ENCODE measurements at regions not wholly inside any gene's neighbourhood (a gene's known extent, or its start where the extent isn't known, plus 50 kb on each side); places are given as distances from the start of the nearest gene placed in this dataset.
"Not testable (repeated sequence)": the region's sequence is repeated elsewhere in the genome, so short reads cannot be mapped to it uniquely, and the experiment has no call there.

DNA sequence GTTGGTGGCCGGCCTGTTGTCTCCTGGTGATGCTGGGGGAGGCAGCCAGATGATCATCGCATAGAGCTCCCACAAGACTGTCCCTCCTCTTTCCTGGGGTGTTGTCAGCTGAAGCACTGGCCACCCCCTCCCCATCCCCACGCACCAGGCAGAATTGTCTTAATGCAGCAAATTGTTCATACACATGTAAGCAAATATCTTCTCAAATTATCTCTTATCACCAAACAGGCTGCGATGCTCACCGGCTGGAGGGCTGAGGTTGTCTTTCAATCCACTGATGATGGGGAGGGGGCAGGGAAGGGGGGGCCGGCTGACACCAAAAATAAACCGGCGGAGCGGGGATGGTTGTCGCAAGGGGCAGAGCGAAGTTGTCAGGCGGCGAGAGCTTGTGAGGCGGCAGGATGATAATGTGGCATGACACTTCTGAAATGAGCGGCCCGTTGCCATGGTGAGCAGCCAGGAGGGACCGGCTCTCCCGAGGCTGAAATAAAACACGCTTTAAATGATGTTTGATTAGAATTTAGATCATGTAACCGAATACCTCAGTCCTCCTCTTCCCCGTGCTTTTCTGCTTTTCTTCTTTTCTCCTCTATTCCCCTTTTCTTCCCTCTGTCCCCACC is 59.8 kb downstream of the MRM1 start:
- no peak for DNase-seq

DNA sequence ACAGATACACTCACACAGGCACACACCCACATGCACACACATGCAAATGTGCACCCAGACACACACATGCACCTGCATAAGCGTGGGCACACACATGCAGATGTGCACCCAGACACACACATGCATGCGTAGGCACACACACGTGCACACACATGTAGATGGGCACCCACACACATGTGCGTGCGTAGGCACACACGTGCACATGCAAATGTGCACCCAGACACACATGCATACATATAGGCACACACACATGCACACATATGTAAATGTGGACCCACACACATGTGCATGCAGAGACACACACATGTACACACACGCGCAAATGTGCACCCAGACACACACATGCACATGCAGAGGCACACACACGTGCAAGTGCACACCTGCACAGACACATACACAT is 60.3 kb downstream of the MRM1 start:
- DNase-seq, result no peak

DNA sequence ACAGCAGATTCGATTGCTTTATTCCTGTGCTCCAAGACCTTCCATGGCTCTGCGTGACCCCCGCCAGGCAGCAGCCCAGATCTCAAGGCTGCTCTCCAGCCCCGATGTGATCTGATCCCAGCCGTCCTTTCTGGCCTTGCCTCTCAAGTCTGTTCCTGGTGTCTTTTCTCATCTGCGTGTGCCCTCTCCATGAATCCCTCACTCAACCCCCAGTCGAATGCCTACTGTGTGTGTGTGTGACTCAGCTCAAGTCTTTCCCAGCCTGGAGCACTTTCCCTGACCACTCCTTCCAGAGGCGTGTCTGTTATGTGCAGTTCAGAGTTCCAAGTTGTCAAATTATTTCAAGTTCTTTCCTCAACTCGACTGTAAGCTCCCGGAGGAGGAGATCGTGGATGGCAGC is 64.0 kb downstream of the MRM1 start:
- DNase-seq, result no peak

DNA sequence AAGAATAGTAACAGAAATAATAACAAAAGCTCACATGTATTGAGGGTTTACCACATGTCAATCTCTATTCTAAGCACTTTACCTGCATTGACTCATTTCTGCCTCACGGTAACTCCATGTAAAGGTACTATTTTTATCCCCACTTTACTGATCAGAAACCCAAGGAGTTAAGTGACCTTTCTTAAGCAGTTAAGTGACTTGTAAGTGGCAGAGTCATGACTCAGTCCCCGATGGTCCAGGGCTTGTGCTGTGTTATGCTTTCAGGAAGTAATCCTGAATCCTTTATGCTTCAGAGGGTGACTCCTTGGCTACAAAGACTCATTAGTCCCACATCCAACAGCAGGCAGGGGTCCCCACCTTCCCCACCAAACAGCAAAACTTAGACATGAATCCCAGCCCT is 66.5 kb downstream of the MRM1 start:
- no peak for DNase-seq

DNA sequence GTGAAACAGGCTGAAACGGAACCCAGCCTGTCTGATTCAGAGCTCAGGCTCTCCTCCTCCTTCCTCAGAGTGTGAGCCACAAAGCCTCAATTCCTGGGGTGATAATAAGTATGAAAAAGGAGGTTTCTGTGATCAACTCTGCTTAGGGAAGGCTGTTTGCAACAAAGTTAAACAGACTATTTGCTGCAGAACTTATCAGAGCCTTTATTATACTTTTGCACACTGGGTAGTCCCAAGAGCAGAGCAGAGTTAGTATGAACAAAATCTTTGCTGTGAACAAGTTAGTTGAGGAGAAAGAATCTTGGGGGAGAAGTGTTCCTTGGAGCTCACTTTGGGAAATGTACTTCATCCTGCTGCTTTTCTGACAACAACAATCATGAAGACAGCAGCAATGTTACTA is 67.4 kb downstream of the MRM1 start:
- no peak for DNase-seq

DNA sequence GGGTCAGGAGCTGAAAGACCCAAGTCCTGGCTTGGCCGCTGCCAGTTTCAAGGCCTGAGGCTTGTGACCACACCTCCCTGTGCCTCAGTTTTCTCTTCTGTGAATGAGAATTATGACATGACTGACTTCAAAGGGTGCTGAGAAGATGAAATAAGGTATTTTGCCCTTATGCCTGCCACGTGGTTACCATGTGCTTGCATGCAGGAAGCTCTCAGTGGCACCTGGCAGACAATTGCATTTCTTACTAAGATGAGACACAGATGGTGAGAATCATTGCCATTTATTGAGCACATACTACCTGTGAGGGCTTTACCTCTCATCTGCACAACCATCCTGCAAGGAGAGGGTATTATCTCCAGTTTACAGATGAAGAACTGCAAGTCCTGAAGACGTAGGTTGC is 69.8 kb downstream of the MRM1 start:
- DNase-seq, result no peak

DNA sequence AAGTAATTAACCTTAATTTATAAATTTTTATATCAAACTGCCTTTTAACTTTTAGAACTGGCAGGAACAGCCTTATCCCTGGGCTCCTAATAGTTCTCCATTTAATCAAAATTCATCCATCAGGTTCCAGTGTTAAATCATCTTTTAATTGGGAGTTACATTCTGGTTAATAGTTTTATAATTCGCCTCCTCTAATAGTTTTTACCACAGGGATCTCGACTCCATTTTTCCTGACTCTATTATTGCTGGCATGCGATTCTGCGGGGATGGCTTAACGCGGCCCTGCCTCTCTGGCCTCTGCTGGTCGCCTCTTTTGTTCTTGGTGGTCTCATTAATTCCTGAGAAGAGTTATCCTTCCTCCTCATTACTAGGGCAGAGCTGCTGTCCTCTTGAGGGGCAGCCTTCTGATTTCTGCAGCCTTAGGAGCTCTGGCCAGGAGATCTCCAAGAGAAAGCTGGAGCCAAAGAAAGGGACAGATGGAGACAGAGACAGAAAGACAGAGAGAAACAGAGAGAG is 71.1 kb downstream of the MRM1 start:
- no peak for DNase-seq

DNA sequence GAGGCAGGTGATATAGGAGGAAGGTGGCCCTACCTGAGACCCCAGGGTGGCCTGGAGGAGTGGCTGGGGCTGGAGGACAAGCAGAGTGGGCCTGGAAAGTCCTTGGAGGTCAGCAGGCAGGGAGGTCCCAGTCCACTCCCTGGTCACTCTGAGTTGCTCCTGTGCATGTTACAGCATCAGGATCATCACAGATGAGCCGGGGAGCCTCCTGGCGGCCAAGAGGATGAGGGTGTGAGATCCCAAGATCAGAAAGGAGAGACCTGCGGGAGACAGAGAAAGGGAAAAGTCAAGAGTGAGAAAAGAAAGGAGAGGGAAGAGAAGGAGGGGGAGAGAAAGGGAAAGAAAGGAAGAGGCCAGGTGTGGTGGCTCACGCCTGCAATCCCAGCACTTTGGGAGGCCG is 71.7 kb downstream of the MRM1 start:
- no peak for DNase-seq

DNA sequence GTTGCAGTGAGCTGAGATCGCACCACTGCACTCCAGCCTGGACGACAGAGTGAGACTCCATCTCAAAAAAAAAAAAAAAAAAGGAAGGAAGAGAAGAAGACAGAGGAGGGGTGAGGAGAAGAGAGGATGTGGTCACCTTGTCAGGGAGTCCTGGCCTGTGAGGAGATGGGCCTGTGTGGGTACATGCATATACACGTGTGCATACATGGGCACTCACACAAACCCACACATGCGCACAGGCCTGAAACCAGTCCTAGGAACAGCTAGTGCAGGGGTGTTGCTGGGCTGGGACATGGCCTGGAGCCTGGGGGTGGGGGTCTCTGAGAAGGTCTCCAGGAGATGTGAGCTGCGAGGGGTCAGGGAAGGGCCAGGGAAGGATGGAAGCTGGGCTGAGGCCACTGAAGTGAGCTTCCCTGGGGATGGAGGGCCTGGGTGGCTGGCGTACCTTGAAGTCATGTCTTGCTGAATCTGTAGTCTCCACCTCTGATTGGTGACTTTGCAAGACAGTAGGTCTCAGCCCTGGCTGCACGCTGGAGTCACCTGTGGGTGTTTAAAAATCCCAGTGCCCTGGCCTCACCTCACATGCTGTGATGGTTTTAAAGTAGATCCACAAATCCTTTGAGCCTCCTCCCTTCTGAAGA is 72.4 kb downstream of the MRM1 start:
- peak in 1 of 5 donors; percentile 51 for DNase-seq

DNA sequence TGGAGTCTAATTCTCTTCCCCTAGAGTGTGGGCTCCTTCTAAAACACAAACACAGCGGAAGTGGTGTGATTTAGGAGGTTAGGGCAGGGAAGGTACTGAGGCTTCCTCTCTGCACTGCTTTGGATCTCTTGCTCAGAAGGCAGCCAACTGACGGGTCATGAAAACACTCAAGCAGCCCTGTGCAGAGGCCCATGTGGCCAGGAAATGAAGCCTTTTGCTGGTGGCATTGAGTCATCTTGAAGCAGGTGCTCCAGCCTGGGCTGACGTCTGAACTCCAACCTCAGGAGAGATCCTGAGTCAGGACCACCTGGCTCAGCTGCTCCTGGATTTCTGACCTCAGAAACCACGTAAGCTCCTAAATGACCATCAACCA is 72.9 kb downstream of the MRM1 start:
- peak in 3 of 5 donors; percentile 10 to 89 (median 10) for DNase-seq

DNA sequence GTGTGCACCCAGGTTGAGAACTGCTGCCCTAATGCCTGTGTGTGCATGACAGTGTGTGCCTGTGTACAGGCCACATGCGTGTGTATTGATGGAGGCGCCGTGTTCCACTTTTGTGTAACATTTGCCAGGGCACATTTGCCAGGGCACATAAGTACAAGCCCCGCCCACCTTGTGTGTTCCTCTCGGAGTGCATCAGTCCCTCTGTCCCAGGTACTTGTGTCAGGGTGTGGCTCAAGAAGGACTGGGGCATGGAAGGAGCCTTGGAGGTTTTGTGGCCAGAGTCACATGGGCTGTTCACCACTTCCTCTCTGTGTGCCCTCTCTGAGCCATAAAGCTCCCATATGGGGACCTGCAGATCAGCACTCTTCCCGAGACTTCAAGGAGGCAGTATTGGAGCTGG is 73.9 kb downstream of the MRM1 start:
- peak in 1 of 5 donors; percentile 65 for DNase-seq

DNA sequence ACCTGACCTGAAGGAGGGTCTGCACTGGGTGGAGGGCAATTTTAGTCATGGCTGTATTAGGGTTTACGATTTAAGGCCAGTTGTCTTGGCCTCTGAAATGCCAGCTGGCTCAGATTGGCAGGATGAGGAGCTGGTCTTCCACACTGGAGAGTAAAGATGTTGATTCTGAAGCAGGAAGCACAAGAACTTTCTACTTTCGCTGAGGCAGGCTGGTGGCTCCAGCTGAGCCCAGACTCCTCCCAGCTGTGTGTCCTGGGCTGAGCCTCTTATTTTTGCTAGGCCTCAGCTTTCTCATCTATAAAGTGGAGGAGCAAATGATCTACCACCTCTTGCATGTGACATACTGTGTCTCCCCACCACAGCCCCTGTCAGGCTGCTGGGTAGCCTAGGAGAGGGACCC is 74.4 kb downstream of the MRM1 start:
- DNase-seq, result peak in 1 of 5 donors; percentile 46

DNA sequence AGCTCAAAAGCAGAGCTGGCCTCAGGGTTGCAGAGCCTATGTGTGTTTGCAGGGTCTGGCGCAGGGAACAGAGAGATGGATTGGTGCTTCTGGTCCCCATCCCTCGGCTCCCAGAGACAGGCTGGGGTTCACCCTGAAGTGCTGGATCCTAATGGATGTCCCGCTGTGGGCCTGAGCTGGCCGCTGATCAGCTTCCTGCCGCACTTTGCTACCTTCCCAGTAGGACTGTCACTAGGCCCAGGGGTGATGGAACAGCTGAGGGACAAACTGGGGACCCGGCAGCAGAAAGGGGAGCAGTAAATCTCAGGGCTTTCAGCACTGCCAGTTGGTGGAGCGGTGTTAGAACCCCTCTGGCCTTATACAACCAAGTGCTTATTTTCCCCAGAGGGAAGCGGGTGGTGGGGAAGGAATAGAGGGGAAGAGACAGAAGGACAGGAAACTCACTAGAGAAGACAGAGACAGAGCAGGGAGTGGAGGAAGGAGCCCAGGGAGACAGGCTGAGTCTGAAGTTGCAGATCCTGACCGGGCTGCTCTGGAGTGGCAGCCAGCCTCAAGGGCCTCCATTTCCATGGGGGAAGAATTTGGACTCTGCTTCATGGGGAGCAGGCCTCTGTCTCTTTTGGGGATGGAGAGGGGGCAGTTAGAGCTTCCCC is 78.6 kb downstream of the MRM1 start:
- no peak for DNase-seq

DNA sequence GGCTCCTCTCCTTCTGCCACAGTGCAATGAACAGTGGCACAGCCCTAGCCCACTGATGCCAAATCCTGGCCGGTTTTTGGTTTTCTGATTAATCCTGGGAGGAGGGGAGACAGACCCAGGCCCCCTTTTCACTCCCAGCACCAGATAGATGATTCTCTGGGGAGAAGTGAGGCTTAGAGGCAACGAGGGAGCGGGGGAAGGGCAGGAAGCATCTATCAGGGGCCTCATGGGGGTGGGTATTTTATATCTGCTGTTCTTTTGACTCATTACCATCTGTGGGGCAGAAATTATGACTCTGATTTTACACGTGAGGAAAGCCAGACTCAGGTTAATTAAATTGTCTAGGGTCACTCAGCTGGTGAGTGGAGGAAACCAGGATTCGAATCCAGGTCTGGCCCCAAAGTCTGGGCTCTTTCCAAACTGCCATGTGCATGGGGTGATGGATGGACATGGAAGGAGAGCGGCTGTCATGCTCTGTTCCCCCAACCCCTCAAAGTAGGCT is 79.4 kb downstream of the MRM1 start:
- no peak for DNase-seq

DNA sequence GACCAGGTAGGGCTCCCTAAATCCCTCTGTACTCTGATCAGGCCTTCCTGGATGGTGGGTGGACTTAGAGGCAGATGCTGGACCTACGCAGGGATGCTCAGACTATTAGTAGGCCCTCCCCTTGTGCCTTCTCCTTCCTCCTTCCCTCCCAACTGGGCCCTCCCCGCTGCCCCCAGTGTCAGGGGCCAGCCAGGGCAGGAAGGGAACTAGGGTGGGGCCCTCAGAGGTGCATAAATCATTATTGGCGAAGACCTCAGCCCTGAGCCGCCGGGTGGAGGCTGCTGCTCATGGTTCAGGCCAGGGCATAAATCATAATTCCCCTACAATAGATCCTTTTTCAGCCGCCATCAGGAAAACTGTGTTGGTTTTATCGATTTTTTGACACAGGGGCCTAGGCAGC is 81.4 kb downstream of the MRM1 start:
- no peak for DNase-seq

DNA sequence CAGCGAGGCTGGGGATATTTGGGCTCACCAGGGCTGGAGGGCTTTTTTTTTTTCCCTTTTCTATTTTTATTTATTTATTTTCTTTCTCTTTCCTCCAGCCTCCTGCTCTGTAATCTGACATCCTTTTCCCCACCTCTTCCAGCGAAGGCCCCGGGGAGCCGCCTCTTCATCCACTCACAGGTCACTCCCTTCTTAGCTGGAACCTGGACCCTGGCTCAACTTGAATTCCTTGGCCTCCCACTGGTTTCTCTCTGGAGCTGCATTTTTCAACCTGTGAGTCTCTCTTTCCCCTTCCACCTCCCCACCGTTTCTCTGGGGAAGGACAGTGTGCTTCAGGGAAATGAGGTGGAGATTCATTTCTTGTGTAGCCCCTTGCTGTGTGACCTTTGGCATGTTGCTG is 82.0 kb downstream of the MRM1 start:
- DNase-seq, result no peak

DNA sequence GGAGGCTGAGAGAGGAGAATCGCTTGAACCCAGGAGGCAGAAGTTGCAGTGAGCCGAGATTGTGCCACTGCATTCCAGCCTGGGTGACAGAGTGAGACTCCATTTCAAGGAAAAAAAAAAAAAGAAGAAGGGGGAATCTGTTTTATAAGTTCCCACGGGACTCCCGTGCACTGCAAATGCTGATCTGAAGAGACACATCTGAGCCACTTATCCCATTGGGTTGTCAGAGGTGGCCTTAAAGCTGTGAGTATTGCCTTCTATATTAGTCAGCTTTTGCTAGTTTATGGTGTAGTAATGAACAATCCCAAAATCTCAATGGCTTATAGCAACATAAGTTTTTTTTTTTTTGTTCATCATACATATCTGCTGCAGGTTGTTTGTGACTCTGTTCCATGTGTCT is 82.8 kb downstream of the MRM1 start:
- no peak for DNase-seq

DNA sequence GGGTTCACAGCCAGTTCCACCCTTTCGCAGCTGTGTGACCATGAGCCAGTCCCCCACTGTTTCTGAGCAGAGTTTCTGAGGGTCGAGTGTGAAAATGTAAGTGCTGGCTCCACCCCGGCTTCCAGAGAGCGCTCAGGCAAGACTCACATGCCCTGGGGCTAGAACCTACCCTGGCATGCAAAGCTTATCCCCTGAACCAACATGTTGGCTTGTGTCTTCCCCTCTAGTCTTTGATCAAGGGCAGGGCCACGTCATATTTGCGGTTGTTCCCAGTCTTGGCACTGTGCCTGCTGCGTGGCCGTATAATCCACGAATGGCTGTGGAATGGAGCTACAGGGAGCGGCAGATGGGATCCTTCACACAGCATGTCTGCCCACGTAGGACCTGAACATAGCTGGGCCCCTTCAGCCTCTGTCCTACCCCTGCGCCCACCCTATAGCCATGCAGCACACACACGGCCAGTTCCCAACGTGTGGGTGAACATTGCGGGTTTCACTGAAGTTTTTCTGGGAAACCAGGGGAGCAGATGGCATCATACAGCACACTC is 84.8 kb downstream of the MRM1 start:
- DNase-seq, result no peak

DNA sequence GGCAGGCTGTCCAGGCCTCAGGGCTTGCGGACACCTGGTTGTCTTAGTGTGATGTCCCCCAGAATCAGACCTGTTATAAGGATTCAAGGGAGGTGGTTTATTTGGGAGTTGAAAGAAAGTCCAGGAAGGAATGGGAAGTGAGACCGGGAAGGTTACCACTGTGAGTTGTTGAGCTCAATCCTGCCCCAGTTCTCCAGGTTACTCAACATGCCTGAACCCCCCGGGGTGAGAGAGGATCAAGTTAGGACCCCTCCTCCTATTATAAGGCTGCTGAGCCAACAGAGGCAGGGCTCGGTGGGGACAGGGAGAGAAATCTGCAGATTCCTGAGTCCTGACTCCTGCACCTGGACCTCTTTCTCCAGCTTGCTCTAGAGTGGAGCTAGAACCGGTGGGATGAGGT is 86.4 kb downstream of the MRM1 start:
- DNase-seq, result no peak

DNA sequence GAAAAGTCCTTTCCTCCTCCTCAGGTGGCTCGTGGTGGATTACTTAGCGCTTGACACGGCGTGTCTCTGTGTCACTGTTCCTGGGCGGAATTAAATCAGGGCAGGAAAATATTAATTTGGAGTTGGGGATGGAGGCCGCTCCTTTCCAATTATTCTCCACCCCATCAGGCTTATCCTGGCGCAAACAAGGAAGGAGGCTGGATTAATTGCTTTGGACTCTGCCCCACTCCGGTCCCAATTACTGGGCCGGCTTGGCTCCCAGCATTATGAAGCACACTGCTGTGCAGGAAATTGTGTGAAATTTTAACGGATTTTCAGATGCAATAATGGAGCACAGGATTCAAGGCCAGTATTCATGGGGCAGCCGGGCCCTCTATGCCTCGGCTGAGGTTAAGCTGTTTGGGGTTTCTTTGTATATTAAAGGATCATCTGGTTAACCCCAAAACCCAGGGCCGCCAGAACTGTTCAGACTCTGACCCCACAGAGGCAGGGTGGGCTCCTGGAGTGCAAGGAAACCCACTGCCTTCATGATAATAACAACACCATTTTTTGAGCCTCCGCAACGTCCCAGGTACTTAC is 87.8 kb downstream of the MRM1 start:
- no peak for DNase-seq

DNA sequence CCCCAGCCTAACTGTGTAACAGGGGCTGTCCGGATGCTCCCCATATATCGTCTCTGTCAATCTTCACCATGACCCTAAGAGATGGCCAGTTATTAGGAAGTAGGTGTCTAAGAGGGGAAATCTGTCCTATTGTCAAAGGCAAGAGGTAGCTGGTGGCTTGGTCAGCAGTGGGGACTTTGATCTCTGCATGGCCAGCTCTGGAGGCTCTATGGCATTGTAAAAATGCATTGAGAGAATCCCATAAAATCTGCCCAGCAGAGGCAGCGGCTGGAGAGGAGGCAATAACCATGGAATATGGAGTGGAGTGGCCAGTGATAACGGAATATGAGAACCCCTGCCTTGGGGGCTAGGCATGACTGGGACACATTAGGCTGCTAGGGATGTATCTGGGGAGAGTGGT is 88.8 kb downstream of the MRM1 start:
- no peak for DNase-seq

DNA sequence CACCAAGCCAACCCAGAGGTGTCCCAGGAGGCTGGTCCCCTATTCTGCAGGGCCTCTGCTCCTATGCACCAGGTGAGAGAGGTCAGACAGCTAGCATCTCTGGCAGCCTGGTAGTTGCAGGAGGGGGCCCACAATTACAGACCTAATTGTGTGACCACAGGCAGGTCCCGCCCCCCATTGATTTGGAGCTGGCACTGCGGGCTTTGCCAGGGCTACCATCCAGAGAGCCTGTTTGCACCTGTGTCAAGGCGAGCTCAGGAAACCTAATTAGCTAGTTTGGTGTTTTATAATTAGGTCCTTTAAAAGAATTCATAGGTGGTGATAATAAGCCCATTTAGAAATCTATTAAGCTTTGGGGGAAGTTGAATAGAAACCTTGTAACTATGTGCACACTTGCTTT is 90.2 kb downstream of the MRM1 start:
- no peak for DNase-seq

DNA sequence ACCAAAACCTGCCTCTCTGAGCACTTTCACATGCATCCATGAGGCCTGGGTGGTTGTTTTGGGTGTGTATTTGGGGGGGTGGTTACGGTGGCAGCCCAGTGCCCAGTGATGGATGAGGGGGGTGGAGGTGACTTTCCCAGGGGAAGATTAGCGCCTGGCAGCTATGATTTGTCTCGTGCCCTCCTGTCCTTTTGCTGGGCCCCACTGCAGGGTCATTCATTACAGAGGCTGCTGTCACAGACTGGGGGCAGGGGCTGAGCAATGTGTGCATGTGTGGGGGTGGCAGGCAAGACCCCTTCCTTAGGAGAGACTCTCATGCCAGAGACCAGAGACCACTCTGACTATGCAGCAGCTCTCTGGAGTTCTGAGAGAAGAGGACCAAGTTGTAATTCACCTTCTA is 93.7 kb downstream of the MRM1 start:
- DNase-seq, result no peak

DNA sequence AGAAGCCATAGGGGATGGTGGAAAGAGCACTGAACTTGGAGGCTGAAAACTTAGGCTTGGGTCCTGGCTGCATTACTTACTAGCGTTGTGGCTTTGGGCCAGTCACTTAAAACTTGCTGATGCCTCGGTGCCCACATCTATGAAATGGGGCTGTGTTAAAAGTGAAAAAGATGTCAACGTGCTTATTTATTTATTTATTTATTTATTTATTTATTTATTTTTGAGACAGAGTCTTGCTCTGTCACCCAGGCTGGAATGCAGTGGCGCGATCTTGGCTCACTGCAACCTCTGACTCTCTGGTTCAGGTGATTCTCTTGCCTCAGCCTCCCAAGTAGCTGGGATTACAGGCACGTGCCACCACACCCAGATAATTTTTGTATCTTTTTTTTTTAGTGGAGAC is 94.3 kb downstream of the MRM1 start:
- not testable (repeated sequence) for DNase-seq
